Adrenal gland (tissue), 5 donors: ENCODE measurements at regions not wholly inside any gene's neighbourhood (a gene's known extent, or its start where the extent isn't known, plus 50 kb on each side); places are given as distances from the start of the nearest gene placed in this dataset.

Source experiments
- POLR2A ChIP-seq, 2 donors: fragments of 450-650 bp; IDR thresholded peaks; one replicate each; pipeline ENCODE4 v1.6.1; 2017; ENCODE audit warnings: antibody characterized with exemption in 2 of 2, mild to moderate bottlenecking in 2 of 2, moderate library complexity in 1 of 2
- TF ChIP-seq, protein P1 (sequence below), 6 experiments: fragments of 450-650 bp in 4 of 6; fragments of 200-600 bp in 2 of 6; sonication (generic) in 1 of 6; IDR thresholded peaks; 1 replicate in 5 of 6; 2 replicates in 1 of 6; pipeline versions ENCODE4 v1.5.1 to v1.8.0; 2016 to 2021; ENCODE audit warnings: antibody characterized with exemption in 6 of 6, mild to moderate bottlenecking in 2 of 6, moderate library complexity in 1 of 6
- donor health status: DM: no; HTN: no; CAD: no.

DNA sequence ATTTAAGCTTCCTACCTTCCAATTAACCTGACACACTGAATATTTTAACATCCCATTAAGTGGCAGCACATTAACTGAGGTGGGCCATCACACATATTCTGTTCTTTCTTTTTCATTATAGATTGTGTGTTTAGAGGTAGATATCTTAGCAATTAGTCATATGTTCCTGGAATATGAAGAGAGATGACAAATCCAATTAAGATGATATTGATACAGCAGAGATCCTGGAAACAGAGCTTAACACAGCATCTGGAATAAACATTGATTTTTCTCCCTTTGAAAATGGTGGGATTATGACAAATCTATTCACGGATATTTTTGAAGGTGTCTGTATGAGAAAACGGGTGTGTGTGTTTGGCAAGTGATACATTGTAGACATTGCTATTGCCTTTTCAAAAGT lies 448.0 kb downstream of the CDH10 start:
- TF ChIP-seq, protein P1, sequence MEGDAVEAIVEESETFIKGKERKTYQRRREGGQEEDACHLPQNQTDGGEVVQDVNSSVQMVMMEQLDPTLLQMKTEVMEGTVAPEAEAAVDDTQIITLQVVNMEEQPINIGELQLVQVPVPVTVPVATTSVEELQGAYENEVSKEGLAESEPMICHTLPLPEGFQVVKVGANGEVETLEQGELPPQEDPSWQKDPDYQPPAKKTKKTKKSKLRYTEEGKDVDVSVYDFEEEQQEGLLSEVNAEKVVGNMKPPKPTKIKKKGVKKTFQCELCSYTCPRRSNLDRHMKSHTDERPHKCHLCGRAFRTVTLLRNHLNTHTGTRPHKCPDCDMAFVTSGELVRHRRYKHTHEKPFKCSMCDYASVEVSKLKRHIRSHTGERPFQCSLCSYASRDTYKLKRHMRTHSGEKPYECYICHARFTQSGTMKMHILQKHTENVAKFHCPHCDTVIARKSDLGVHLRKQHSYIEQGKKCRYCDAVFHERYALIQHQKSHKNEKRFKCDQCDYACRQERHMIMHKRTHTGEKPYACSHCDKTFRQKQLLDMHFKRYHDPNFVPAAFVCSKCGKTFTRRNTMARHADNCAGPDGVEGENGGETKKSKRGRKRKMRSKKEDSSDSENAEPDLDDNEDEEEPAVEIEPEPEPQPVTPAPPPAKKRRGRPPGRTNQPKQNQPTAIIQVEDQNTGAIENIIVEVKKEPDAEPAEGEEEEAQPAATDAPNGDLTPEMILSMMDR (IDR thresholded peaks at IDR 0.05): no peak
- no peak for TF ChIP-seq POLR2A (IDR thresholded peaks at IDR 0.05)
